ENCODE measurements at regions not wholly inside any gene's neighbourhood (a gene's known extent, or its start where the extent isn't known, plus 50 kb on each side); places are given as distances from the start of the nearest gene placed in this dataset.
A peak's percentile ranks its signal among the peaks of the same experiment; 100 is the strongest.
"Not testable (repeated sequence)": the region's sequence is repeated elsewhere in the genome, so short reads cannot be mapped to it uniquely, and the experiment has no call there.

GRCh38 chr22:22369219-22369963, 124.8 kb downstream of the VPREB1 start:
- H3K27me3 ChIP-seq = peaks cover 100% of the 10 kb centered on the region
- not testable (repeated sequence) for H3K9me3 Mint-ChIP-seq; H3K27me3 Mint-ChIP-seq (ENCODE audit: insufficient read depth, low read depth); H3K79me2 ChIP-seq (ENCODE audit: low read depth); H3K36me3 Mint-ChIP-seq; H3K9ac ChIP-seq; H3K36me3 ChIP-seq; H4K20me1 ChIP-seq (ENCODE audit: low read depth); H2AFZ ChIP-seq (replicated peaks); H3K27ac Mint-ChIP-seq; H3K9me3 ChIP-seq (ENCODE audit: low read depth); H3K27ac ChIP-seq; H3K4me3 ChIP-seq; H3K4me1 ChIP-seq; H3F3A ChIP-seq (ENCODE audit: low read depth); H3K4me2 ChIP-seq
- peak; percentile 14 for TF ChIP-seq CTCF (IDR thresholded peaks at IDR 0.05)
- DNase-seq (ENCODE audit: low spot score) = peak; percentile 54
- peaks cover 15% of the 10 kb centered on the region for H3K4me1 Mint-ChIP-seq
- H3K4me3 Mint-ChIP-seq = peak overlapping the region; percentile 36

- no peaks in the 10 kb centered on the region for H3K79me2 ChIP-seq (ENCODE audit: low read depth)
- H3K27me3 ChIP-seq = peaks cover 100% of the 10 kb centered on the region
- no peak overlapping the region for H2AFZ ChIP-seq (replicated peaks)
- no peak overlapping the region for H3K4me3 Mint-ChIP-seq
- H3K9me3 Mint-ChIP-seq = no peaks in the 10 kb centered on the region
- H3K4me1 Mint-ChIP-seq = peaks cover 15% of the 10 kb centered on the region
- peaks cover 4% of the 10 kb centered on the region for H3K27me3 Mint-ChIP-seq (ENCODE audit: insufficient read depth, low read depth)
- no peaks in the 10 kb centered on the region for H3K9me3 ChIP-seq (ENCODE audit: low read depth)
- H3K27ac ChIP-seq = no peak overlapping the region
- no peak overlapping the region for H3K27ac Mint-ChIP-seq
- DNase-seq (ENCODE audit: low spot score) = no peak
- no peaks in the 10 kb centered on the region for H3K36me3 Mint-ChIP-seq
- TF ChIP-seq EZH2phosphoT487 (IDR thresholded peaks at IDR 0.05) (no peak), CTCF (IDR thresholded peaks at IDR 0.05) (no peak), EZH2 (IDR thresholded peaks at IDR 0.05) (no peak)
- H3K9ac ChIP-seq = no peak overlapping the region
- no peaks in the 10 kb centered on the region for H3F3A ChIP-seq (ENCODE audit: low read depth)
- H3K4me2 ChIP-seq = no peak overlapping the region
- no peak overlapping the region for H3K4me3 ChIP-seq
- no peaks in the 10 kb centered on the region for H4K20me1 ChIP-seq (ENCODE audit: low read depth)
- H3K4me1 ChIP-seq = peaks cover 7% of the 10 kb centered on the region
- no peaks in the 10 kb centered on the region for H3K36me3 ChIP-seq
Observed at GRCh38 chr22:22369964-22370270, 125.3 kb downstream of the VPREB1 start.

- Histone ChIP-seq H3K9ac (no peak overlapping the region), H3K36me3 (no peaks in the 10 kb centered on the region), H2AFZ (replicated peaks) (no peak overlapping the region), H3K27me3 (peaks cover 100% of the 10 kb centered on the region), H4K20me1 (ENCODE audit: low read depth) (no peaks in the 10 kb centered on the region), H3K4me3 (no peak overlapping the region), H3F3A (ENCODE audit: low read depth) (no peaks in the 10 kb centered on the region), H3K27ac (no peak overlapping the region), H3K4me2 (no peak overlapping the region), H3K9me3 (ENCODE audit: low read depth) (no peaks in the 10 kb centered on the region), H3K4me1 (peaks cover 7% of the 10 kb centered on the region), H3K79me2 (ENCODE audit: low read depth) (no peaks in the 10 kb centered on the region)
- DNase-seq (ENCODE audit: low spot score) = no peak
- H3K27me3 Mint-ChIP-seq (ENCODE audit: insufficient read depth, low read depth) = peaks cover 6% of the 10 kb centered on the region
- no peak overlapping the region for H3K27ac Mint-ChIP-seq
- no peaks in the 10 kb centered on the region for H3K36me3 Mint-ChIP-seq
- no peak for TF ChIP-seq EZH2 (IDR thresholded peaks at IDR 0.05)
- no peak for TF ChIP-seq CTCF (IDR thresholded peaks at IDR 0.05)
- TF ChIP-seq EZH2phosphoT487 (IDR thresholded peaks at IDR 0.05) = no peak
- H3K4me3 Mint-ChIP-seq = no peak overlapping the region
- no peaks in the 10 kb centered on the region for H3K9me3 Mint-ChIP-seq
- peaks cover 19% of the 10 kb centered on the region for H3K4me1 Mint-ChIP-seq
Observed at GRCh38 chr22:22371031-22371541, 126.5 kb downstream of the VPREB1 start.

Measured in neural progenitor cell (in vitro differentiated cells).